PC-9 (cell line): ENCODE measurements at regions not wholly inside any gene's neighbourhood (a gene's known extent, or its start where the extent isn't known, plus 50 kb on each side); places are given as distances from the start of the nearest gene placed in this dataset.
"Not testable (repeated sequence)": the region's sequence is repeated elsewhere in the genome, so short reads cannot be mapped to it uniquely, and the experiment has no call there.

Source experiments
- BruUV-seq: library from RNA; stranded (reverse); fragments of 400-500 nt; replicated peaks from 2 replicates; lab custom pipeline; 2021; lab: Mats Ljungman, UMichigan
- CTCF ChIA-PET: fragments of 300-600 bp; sonication (Branson Sonifier 250); formaldehyde crosslinking; loops from one replicate; lab custom pipeline; 2022; ENCODE audit warnings: antibody characterized with exemption; lab: Charles Lee
- POLR2A ChIA-PET: fragments of 300-600 bp; sonication (Branson Sonifier 250); formaldehyde crosslinking; loops from one replicate; lab custom pipeline; 2022; ENCODE audit warnings: antibody characterized with exemption; ENCODE audit not compliant: unreplicated experiment; lab: Charles Lee
- DNase-seq, 2 experiments: peaks; one replicate each; pipeline versions ENCODE4 v3.0.0 to v3.0.0-alpha.2; 2015 to 2022; ENCODE audit warnings: mixed read lengths in 1 of 2
- H2AFZ ChIP-seq: fragments of 200-600 bp; sonication (generic); 2 replicates; pipeline ENCODE4 v1.8.1; 2017; ENCODE audit warnings: antibody characterized with exemption
- H3F3A ChIP-seq: fragments of 200-600 bp; sonication (generic); 2 replicates; pipeline ENCODE4 v1.8.1; 2017; ENCODE audit warnings: antibody characterized with exemption, mild to moderate bottlenecking, low read depth; ENCODE audit not compliant: insufficient read depth
- H3K27ac ChIP-seq: fragments of 200-600 bp; sonication (generic); 2 replicates; pipeline ENCODE4 v1.6.1; 2016; ENCODE audit warnings: mixed run types
- H3K27me3 ChIP-seq: fragments of 200-600 bp; sonication (generic); 2 replicates; pipeline ENCODE4 v1.6.1; 2016; ENCODE audit warnings: low read depth, mixed run types; ENCODE audit not compliant: insufficient read depth
- H3K36me3 ChIP-seq: fragments of 200-600 bp; sonication (generic); 2 replicates; pipeline ENCODE4 v1.6.1; 2016; ENCODE audit warnings: low read depth, mixed run types
- H3K4me1 ChIP-seq: fragments of 200-600 bp; sonication (generic); replicated peaks from 2 replicates; pipeline ENCODE4 v1.6.1; 2016; ENCODE audit warnings: mixed run types; ENCODE audit not compliant: insufficient read depth
- H3K4me2 ChIP-seq: fragments of 200-600 bp; sonication (generic); 2 replicates; pipeline ENCODE4 v1.6.1; 2017; ENCODE audit warnings: mixed run types
- H3K4me3 ChIP-seq: fragments of 200-600 bp; sonication (generic); 2 replicates; pipeline ENCODE4 v1.6.1; 2016; ENCODE audit warnings: mixed run types
- H3K79me2 ChIP-seq: fragments of 200-600 bp; sonication (generic); 2 replicates; pipeline ENCODE4 v1.6.1; 2017; ENCODE audit warnings: low read depth, mixed run types
- H3K9me2 ChIP-seq: fragments of 200-600 bp; sonication (generic); 2 replicates; pipeline ENCODE4 v1.8.1; 2017; ENCODE audit warnings: mild to moderate bottlenecking; ENCODE audit not compliant: insufficient read depth
- H3K9me3 ChIP-seq: fragments of 200-600 bp; sonication (generic); 2 replicates; pipeline ENCODE4 v1.8.1; 2016; ENCODE audit warnings: low read depth; ENCODE audit not compliant: insufficient read depth
- H4K20me1 ChIP-seq: fragments of 200-600 bp; sonication (generic); 2 replicates; pipeline ENCODE4 v1.8.1; 2017; ENCODE audit not compliant: insufficient read depth
- CTCF ChIP-seq: fragments of 200-600 bp; sonication (generic); conservative IDR thresholded peaks from 2 replicates; pipeline ENCODE4 v1.6.1; 2017; ENCODE audit warnings: mixed run types, antibody characterized with exemption, mild to moderate bottlenecking, moderate library complexity
- EZH2 ChIP-seq: fragments of 200-600 bp; sonication (generic); IDR thresholded peaks from 2 replicates; pipeline ENCODE4 v1.8.0; 2017; ENCODE audit warnings: antibody characterized with exemption, low read depth
- intact Hi-C: fragments of 100-400 bp; cut with micrococcal nuclease; formaldehyde crosslinking; loops from one replicate; pipeline ENCODE4 v1.10.0; 2022; ENCODE audit not compliant: unreplicated experiment

- no peaks in the 10 kb centered on the region for H4K20me1 ChIP-seq
- no peak overlapping the region for H3K4me3 ChIP-seq
- H2AFZ ChIP-seq: no peak overlapping the region
- no peaks in the 10 kb centered on the region for H3K79me2 ChIP-seq
- peaks cover 3% of the 10 kb centered on the region; the same call in 1 of the 2 replicates for H3K27me3 ChIP-seq
- CTCF ChIA-PET: no interaction called here
- intact Hi-C loops: no loop called here
- DNase-seq: no peak
- H3K27ac ChIP-seq: no peak overlapping the region
- no peaks in the 10 kb centered on the region for H3K36me3 ChIP-seq
- TF ChIP-seq CTCF (no peak), EZH2 (no peak)
- BruUV-seq: no TSS peak
- POLR2A ChIA-PET: no interaction called here
- H3K9me2 ChIP-seq: no peaks in the 10 kb centered on the region
- no peaks in the 10 kb centered on the region for H3F3A ChIP-seq
- no peaks in the 10 kb centered on the region for H3K9me3 ChIP-seq
- H3K4me1 ChIP-seq: no peaks in the 10 kb centered on the region
- H3K4me2 ChIP-seq: no peak overlapping the region
Measured at GRCh38 chr10:62498271-62498670, 124.1 kb downstream of the ZNF365 start.

- CTCF ChIA-PET, H3K79me2 ChIP-seq, H3K9me3 ChIP-seq, H3K4me1 ChIP-seq, H3K27me3 ChIP-seq, H3K4me3 ChIP-seq, DNase-seq, BruUV-seq, H3K9me2 ChIP-seq, intact Hi-C loops, POLR2A ChIA-PET, H3K27ac ChIP-seq, H3K4me2 ChIP-seq, H4K20me1 ChIP-seq, H3K36me3 ChIP-seq, H3F3A ChIP-seq, H2AFZ ChIP-seq: not testable (repeated sequence)
Measured at GRCh38 chr10:62500116-62500515, 125.9 kb downstream of the ZNF365 start.

- intact Hi-C loops: no loop called here
- ChIA-PET CTCF (no interaction called here), POLR2A (no interaction called here)
- no peak overlapping the region for H3K4me2 ChIP-seq
- H2AFZ ChIP-seq: no peak overlapping the region
- no peaks in the 10 kb centered on the region for H3F3A ChIP-seq
- no peak overlapping the region for H3K27ac ChIP-seq
- H3K27me3 ChIP-seq: peaks cover 3% of the 10 kb centered on the region; the same call in 1 of the 2 replicates
- H3K36me3 ChIP-seq: no peaks in the 10 kb centered on the region
- BruUV-seq: no TSS peak
- H4K20me1 ChIP-seq: no peaks in the 10 kb centered on the region
- H3K4me3 ChIP-seq: no peak overlapping the region
- no peaks in the 10 kb centered on the region for H3K79me2 ChIP-seq
- TF ChIP-seq CTCF (no peak), EZH2 (no peak)
- DNase-seq: no peak
- H3K4me1 ChIP-seq: no peaks in the 10 kb centered on the region
- no peaks in the 10 kb centered on the region for H3K9me3 ChIP-seq
- no peaks in the 10 kb centered on the region for H3K9me2 ChIP-seq
Measured at GRCh38 chr10:62501547-62501946, 127.4 kb downstream of the ZNF365 start.

GRCh38 chr10:62502995-62503613, 128.9 kb downstream of the ZNF365 start:
- Histone ChIP-seq H3F3A (no peaks in the 10 kb centered on the region), H3K9me2 (no peaks in the 10 kb centered on the region), H3K4me2 (no peak overlapping the region), H3K27me3 (no peaks in the 10 kb centered on the region), H4K20me1 (no peaks in the 10 kb centered on the region), H3K27ac (no peak overlapping the region), H3K9me3 (no peaks in the 10 kb centered on the region), H3K4me3 (no peak overlapping the region), H3K79me2 (no peaks in the 10 kb centered on the region), H2AFZ (no peak overlapping the region), H3K36me3 (no peaks in the 10 kb centered on the region), H3K4me1 (no peaks in the 10 kb centered on the region)
- no peak for DNase-seq
- ChIA-PET CTCF (no interaction called here), POLR2A (no interaction called here)
- TF ChIP-seq EZH2: no peak
- TF ChIP-seq CTCF: no peak
- intact Hi-C loops: no loop called here
- no TSS peak for BruUV-seq
